GM12801 (cell line): ENCODE measurements at regions not wholly inside any gene's neighbourhood (a gene's known extent, or its start where the extent isn't known, plus 50 kb on each side); places are given as distances from the start of the nearest gene placed in this dataset.

ENCODE experiments used
- TF ChIP-seq, protein P1 (sequence below): IDR thresholded peaks from one replicate; pipeline ENCODE4 v1.5.1; 2011; ENCODE audit warnings: control low read depth; ENCODE audit not compliant: insufficient read length; ENCODE audit errors: extremely low read depth

DNA sequence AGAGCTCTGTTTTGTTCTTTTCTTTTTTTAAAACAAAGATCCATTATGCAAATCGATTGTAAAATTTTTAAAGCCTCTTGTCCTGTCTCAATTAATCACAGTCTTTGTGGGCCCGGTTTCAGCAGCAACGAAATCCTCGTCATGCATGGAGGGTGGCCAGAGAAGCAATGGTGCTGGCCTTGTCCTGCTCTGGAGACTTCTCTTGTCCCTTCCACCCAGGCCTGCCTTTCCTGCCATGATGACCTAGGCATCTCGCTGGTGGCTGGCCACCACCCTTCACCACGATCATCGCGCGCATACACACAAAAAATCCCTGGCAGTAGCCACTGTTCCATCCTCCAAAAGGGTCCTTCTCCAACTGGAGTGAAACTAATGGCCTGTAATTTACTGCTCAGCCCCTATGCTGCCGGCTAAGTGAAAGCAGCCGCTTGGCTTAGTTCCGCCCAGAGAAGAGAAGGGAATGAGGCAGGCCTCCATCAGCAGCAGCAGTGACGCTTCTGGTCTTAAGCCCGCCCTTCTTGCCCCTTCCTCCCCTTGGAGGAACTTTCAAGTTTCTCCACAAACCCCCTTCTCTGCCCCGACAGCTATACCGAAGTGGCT, 309.5 kb downstream of the NPHP4 start:
- TF ChIP-seq, protein P1, sequence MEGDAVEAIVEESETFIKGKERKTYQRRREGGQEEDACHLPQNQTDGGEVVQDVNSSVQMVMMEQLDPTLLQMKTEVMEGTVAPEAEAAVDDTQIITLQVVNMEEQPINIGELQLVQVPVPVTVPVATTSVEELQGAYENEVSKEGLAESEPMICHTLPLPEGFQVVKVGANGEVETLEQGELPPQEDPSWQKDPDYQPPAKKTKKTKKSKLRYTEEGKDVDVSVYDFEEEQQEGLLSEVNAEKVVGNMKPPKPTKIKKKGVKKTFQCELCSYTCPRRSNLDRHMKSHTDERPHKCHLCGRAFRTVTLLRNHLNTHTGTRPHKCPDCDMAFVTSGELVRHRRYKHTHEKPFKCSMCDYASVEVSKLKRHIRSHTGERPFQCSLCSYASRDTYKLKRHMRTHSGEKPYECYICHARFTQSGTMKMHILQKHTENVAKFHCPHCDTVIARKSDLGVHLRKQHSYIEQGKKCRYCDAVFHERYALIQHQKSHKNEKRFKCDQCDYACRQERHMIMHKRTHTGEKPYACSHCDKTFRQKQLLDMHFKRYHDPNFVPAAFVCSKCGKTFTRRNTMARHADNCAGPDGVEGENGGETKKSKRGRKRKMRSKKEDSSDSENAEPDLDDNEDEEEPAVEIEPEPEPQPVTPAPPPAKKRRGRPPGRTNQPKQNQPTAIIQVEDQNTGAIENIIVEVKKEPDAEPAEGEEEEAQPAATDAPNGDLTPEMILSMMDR = no peak

DNA sequence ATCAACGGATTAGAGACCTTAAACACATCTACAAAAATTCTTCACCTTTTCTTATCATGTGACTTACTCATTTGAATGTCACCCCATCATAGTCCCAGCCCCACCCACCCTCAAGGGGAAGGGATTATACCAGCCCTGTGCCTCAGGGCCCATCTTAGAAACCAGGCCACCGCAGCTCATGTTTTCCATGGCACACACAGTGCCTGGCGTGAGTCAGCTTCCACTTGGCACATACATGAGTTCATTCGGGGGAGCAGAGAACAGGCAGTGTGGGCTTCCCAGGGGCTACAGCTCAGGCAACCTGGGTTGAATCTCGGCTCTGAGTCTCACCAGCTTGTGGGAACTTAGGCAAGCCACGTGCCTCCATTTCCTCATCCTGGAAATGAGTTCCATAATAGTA, 310.6 kb downstream of the NPHP4 start:
- TF ChIP-seq, protein P1 = no peak

DNA sequence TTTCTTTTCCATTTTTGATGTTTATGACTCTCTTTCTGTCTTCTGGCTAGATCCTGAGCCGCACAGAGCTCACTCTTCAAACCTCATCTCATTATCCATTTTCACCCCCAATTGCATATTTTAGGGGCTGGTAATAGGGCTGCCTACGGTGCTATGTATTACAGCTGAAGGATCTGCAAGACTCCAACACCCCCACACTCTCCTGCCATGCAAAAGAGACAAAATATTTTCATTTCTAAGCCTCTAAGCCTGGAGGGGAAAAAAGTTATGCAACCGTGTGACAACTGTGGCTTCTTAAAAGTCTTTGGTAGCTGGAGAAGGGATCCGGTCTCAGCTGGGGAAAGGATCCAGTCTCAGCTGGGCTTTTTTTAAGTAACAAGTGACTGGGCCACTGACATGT, 311.6 kb downstream of the NPHP4 start:
- TF ChIP-seq, protein P1 = no peak

DNA sequence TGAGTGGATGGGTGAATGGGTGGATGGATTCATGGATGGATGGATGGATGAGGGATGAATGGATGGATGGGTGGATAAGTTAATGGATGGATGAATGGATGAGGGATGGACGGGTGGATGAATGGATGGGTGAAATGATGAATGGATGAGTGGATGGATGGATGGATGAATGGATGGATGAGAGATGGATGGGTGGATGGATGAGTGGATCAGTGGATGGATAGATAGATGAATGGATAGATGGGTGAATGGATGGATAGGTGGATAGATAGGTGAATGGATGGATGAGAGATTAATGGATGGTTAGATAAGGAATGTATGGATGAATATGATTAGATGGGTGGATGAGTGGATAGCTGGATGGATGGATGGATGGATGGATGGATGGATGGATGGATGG, 313.5 kb downstream of the NPHP4 start:
- TF ChIP-seq, protein P1 = no peak

DNA sequence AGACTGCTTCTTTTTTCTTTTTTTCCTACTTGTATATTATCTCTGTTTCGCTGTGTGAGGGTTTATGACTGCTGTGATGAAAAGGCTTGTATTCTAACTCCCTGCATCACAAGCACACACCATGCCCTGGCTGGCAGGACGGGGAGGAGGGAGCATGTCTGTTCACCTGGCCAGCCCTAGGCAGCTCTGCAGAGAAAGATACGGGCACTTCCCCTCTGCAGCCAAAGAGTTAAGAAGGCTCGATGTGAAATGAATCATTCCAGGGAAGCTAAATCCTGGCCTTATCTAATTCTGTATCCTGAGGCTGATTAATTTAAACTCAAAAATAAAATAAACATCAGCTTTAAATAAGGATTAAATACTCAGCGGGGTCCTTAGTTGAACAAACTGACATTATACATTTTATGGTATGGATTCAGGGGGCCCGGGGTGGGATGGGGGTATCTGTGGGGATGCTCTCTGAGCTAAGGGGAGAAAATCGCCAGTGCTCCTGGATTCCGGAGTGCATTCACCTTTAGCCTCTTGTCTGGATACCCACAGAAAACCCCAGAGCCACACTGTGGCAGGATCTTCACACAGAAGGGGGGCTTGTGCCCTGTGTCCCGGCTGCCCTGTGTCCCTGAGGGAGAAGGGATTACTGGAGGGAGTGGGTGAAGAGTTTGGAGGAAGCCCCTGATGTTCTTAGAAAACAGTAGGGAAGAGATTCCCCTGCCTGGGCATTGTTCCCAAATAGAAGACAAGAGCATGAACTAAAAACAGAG, 321.5 kb downstream of the NPHP4 start:
- TF ChIP-seq, protein P1 = no peak

DNA sequence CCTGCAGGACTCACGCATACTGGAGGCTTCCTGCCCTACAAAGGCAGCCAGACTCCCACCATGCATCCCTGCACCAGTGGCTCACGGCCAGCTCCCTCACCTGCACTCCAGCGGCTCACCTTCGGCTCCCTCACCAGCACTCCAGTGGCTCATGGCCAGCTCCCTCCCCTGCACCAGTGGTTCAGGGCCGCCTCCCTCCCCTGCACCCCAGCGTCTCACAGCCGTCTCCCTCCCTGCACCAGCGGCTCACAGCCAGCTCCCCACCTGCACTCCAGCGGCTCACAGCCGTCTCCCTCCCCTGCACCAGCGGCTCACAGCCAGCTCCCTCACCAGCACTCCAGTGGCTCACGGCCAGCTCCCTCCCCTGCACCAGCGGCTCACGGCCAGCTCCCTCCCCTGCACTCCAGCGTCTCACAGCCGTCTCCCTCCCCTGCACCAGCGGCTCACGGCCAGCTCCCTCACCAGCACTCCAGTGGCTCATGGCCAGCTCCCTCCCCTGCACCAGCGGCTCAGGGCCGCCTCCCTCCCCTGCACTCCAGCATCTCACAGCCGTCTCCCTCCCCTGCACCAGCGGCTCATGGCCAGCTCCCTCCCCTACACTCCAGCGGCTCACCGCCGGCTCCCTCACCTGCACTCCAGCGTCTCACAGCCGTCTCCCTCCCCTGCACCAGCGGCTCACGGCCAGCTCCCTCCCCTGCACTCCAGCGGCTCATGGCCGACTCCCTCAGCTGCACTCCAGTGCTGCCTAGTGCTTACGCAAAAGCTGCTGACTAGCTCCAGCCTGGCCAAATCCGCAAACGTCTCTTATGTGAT, 324.5 kb downstream of the NPHP4 start:
- TF ChIP-seq, protein P1 = no peak
